ENCODE measurements at regions not wholly inside any gene's neighbourhood (a gene's known extent, or its start where the extent isn't known, plus 50 kb on each side); places are given as distances from the start of the nearest gene placed in this dataset.

DNA sequence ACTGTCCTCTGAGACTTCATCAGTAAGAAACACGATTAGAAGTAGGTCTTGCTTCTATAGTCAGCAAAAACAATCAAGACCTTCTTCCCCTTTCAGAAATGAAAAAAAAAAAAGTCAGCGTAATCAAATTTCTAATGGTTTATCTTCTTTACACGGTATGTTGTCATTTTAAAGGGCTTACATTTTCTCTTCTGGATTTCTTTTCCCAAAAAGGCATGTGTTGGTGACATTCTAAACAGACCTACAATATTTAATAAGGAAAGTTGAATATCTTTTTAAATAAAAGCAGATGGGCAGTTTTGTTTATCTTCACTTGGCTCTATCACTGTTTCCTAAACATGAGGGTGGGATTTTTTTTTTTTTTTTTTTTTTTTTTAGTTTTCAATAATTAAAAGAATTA is 197.3 kb upstream of the ADAMTS9 start:
- no peak for DNase-seq (ENCODE audit: low spot score)

GRCh38 chr3:64884536-64884935 is 196.7 kb upstream of the ADAMTS9 start:
- no peak for DNase-seq (ENCODE audit: low spot score)

DNA sequence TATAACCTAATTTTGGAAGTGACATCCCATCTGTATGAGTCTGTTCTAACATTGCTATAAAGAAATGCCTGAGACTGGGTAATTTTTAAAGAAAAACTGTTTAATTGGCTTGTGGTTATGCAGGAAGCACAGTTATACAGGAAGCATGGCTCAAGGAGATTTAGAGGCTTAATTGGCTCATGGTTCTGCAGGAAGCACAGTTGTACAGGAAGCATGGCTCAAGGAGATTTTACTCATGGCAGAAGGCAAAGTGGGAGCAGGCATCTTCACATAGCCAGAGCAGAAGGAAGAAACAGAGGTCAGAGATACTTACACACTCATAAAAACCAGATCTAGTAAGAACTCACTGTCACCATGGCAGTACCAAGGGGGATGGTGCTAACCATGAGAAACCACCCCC is 193.1 kb upstream of the ADAMTS9 start:
- DNase-seq (ENCODE audit: low spot score), result no peak

DNA sequence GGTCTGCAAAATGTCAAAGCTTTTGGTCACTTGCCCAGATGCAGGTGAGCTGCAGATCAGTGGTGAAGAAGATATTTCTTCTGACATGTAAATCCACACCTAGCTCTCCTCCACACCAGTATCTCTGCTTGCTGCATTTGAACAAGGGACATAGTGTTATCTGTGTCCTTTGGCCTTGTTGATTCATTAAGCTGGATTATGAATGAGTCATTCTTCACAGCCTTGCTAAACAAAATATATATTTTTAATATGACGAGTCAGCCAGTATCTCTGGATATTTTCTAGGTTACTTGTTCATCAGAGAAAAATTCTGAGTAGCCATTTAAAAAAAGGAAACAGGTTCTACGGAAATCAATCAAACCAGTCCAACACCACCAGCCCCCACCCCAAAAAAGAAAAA is 190.6 kb upstream of the ADAMTS9 start:
- peak; percentile 10 for DNase-seq (ENCODE audit: low spot score)

DNA sequence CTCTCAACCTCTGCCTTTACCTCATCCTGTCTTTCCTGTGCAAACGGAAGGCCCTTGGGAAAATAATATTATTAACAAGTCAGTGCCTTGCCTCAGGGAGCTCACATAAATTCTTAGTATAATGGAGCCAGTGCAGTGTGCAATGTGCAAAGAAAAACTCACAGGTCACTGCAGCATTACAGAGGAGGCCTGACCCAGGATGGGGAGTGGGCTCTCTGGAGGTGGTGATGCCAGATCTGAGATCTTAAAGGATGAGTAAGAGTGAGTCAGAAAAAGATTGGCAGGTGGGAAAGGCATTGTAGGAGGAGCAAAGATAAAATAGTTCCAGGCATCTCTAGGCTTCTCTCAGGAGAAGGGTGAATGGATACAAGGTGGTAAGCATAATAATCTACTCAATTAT is 185.6 kb upstream of the ADAMTS9 start:
- DNase-seq (ENCODE audit: low spot score), result no peak

GRCh38 chr3:64872345-64872744 is 184.5 kb upstream of the ADAMTS9 start:
- DNase-seq (ENCODE audit: low spot score), result no peak

GRCh38 chr3:64871834-64872249 is 184.0 kb upstream of the ADAMTS9 start:
- DNase-seq (ENCODE audit: low spot score), result no peak

DNA sequence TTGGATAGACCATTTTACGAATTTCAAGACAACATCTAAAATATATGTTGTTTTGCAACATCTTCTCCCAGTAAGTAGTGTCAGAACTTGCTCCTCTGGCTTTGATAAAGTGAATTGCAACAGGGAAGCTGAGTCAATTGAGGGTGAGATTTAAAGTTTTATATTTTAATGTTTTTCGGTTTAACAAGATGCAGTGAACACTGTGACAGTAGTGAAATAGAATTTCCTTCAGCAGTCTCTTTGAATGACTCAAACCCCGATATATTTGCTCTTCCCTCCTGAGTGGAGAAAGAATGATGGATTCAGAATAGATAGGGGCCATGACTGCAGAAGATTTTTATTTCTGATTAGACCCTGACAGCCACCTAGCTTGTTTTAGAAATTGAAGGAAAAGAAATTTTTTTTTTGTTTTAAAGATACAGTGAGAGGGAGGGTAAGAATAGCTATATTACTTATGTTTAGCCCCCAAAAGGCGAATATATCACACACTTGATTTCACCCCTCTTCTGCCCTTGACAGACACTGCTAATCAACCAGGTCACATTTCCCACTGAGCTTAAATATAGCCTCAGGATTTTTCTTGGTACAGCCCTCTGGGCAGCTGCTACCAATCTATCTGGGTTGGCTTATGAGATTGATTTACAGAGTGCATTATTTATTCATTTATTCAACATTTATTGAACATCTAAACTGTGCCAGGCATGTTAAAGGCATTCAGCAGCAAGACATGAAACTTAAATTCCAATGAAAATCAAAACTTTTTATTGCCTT is 183.3 kb upstream of the ADAMTS9 start:
- no peak for DNase-seq (ENCODE audit: low spot score)

DNA sequence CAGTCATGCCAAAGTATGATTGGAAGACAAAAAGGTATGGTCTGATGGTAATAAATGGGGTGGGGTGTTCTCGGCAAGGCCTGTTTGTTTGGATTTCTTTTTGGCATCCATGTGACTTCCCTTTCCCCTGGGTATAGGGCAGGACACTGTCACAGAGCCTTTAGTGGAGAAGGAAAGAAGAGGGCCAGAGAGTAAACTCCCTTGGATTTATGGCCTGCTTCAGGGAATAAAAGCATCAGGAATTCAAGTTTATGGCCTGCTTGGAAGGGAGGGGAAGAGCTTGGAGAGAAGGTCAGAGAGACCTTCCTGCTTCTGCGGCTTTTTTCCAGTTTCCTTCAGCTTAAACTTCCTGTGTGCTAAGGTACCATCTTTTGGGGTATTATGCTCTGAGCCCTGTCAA is 179.4 kb upstream of the ADAMTS9 start:
- DNase-seq (ENCODE audit: low spot score), result no peak

- no peak for DNase-seq (ENCODE audit: low spot score)
Observed at GRCh38 chr3:64865839-64866570, 178.2 kb upstream of the ADAMTS9 start.

GRCh38 chr3:64863226-64864212 is 175.7 kb upstream of the ADAMTS9 start:
- DNase-seq (ENCODE audit: low spot score), result no peak

DNA sequence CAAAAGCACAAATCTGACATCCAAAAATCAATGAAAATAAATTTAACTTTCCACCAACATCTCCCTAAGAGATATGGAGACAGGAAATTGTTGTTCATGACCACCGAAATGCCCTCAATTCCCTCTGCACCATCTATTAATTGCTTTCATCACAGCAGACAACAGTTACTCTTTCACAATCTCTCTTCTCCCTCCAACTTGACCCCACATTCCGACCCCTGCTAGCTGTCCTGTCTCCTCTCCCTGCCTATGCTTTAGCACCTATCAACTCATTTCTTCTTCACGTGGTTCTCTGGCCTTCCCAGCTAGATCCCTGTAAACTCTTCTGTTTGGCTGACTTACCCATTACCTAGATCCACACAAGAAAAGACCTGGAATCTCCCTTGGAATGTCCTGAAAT is 173.9 kb upstream of the ADAMTS9 start:
- no peak for DNase-seq (ENCODE audit: low spot score)

DNA sequence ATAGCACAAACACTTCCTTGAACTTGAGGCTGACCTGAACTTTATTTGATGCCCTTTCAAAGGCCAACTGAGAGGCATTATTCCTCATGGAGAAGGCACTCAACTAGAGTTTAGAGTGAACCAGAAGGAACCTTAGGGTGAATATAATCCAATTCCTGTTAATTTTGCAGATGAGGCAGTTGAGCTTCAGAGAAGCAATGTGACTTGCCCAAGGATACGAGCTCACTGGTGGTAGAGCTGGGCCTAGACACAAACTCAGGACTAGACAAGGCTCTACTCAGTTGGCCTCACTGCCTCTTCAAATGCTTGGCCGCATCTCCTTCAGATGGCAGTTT is 172.7 kb upstream of the ADAMTS9 start:
- DNase-seq (ENCODE audit: low spot score), result no peak

GRCh38 chr3:64859625-64860535 is 172.1 kb upstream of the ADAMTS9 start:
- DNase-seq (ENCODE audit: low spot score), result no peak

- DNase-seq (ENCODE audit: low spot score), result no peak
Observed at GRCh38 chr3:64856977-64857516, 169.2 kb upstream of the ADAMTS9 start.

DNA sequence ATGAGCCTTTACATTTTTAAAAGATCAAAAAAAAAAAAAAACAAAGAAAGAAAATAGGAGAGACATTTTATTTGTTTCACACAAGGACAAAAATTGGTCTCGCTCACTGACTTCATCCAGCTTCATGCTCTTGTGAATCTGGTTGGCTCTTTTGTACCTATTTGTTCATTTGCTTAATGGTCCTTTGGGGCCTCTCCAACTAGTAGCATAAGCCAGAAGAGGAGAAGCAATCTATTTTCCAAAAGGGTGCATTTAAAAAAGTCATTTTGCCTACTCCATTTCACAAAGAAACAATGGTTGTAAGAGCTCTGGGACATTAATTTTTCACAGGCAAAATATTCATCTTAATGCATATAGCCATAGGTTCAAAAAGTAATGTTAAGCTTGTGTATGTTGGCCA is 168.3 kb upstream of the ADAMTS9 start:
- no peak for DNase-seq (ENCODE audit: low spot score)

DNA sequence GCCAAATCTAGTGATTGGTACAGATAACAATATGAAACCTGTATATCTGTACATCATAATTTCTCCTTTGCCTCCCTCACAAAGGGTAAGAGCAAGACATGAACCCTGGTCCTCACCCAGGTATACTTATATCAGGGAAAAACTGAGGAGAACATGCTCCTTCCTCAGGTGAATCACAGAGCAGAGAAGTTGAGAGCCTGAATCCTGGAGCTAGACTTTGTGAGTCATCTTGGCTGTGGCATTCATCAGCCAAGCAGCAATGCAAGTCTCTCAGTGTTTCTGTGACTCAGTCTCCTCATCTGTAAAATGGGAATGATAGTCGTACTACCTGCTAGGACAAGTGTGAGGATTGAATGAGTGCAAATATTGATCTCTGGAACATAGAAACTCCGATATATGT is 165.7 kb upstream of the ADAMTS9 start:
- no peak for DNase-seq (ENCODE audit: low spot score)

DNA sequence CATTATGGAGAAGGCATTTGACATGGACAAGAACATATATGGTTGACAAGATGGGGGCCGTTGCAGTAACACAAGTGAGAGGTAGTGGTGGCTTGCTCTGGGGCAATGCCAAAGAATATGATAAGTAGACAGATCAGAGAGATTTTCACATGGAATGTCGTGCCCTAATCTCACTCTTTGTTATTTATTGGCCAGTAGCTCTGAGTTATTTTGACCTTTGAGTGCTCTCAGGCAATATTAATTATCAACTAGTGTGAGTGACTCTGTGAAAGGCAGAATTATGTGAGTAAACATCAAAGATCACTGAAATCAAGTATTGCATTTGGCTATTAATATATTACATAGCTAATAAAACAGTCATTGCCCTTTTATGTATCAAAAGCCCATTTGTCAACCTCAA is 164.9 kb upstream of the ADAMTS9 start:
- DNase-seq (ENCODE audit: low spot score), result no peak

DNA sequence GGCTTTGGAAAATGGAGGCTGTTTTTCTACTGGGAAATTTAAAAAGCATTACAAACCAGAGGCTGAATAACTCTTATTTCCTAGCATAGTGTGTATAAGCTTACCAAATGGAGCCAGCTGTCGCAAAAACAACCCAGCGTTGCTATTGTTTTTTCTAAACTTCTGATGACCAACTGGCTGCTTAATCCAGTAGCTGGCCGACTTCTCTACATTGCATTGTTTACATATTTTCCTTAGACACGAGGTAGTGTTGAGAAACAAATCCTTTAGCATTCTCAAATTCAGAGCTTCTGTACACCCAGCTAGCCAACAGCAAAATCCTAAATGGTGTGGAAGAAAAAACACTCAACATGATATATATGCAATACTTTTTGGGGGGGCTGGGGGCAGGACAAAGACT is 161.0 kb upstream of the ADAMTS9 start:
- DNase-seq (ENCODE audit: low spot score), result no peak

- no peak for DNase-seq (ENCODE audit: low spot score)
Observed at GRCh38 chr3:64848127-64848800, 160.5 kb upstream of the ADAMTS9 start.

DNA sequence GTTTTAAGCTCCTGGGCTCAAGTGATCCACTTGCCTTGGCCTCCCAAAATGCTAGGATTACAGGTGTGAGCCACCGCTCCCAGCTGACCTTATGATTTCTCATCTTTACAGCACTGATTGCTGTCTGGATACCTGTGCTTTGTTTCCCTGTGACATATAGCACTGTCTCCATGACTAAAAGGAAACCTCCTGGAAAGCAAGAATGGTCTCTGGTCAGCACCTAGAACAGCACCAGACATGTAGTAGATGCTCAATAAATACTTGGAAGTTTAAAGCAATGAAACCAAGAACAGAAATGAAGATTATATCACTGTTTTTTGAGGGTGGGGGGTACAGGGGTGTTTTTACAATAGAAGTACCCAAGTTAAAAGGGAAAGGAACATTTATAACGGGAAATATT is 156.8 kb upstream of the ADAMTS9 start:
- DNase-seq (ENCODE audit: low spot score), result no peak
